ENCODE measurements at regions not wholly inside any gene's neighbourhood (a gene's known extent, or its start where the extent isn't known, plus 50 kb on each side); places are given as distances from the start of the nearest gene placed in this dataset.

- DNase-seq (ENCODE audit: low read depth in 2 of 2): no peak
Measured at GRCh38 chr14:75370416-75371205, 57.2 kb upstream of the JDP2 start.

- no peak for DNase-seq (ENCODE audit: low read depth in 2 of 2)
Measured at GRCh38 chr14:75371297-75371696, 56.5 kb upstream of the JDP2 start.

- no peak for DNase-seq (ENCODE audit: low read depth in 2 of 2)
Measured at GRCh38 chr14:75372260-75372659, 55.6 kb upstream of the JDP2 start.

GRCh38 chr14:75373133-75373532, 54.7 kb upstream of the JDP2 start:
- no peak for DNase-seq (ENCODE audit: low read depth in 2 of 2)

- no peak for DNase-seq (ENCODE audit: low read depth in 2 of 2)
Measured at GRCh38 chr14:75373616-75374015, 54.2 kb upstream of the JDP2 start.

- no peak for DNase-seq (ENCODE audit: low read depth in 2 of 2)
Measured at GRCh38 chr14:75374911-75375310, 52.9 kb upstream of the JDP2 start.

- DNase-seq (ENCODE audit: low read depth in 2 of 2): no peak
Measured at GRCh38 chr14:75375983-75376382, 51.8 kb upstream of the JDP2 start.

Data from stimulated activated CD8-positive, alpha-beta memory T cell treated with anti-CD3 and anti-CD28 coated beads, Interleukin-7, amount 100 ng/mL, for 4 hours (primary cell).